CD14-positive monocyte (primary cell): ENCODE measurements at regions not wholly inside any gene's neighbourhood (a gene's known extent, or its start where the extent isn't known, plus 50 kb on each side); places are given as distances from the start of the nearest gene placed in this dataset.

ENCODE experiments used
- DNase-seq, 3 donors: peaks; one replicate each; pipeline ENCODE4 v3.0.0-alpha.2; 2011 to 2022
- H2AFZ ChIP-seq: 2 replicates; pipeline ENCODE4 v1.6.0; 2012; ENCODE audit warnings: mild to moderate bottlenecking, low read depth, low read length, inconsistent platforms; ENCODE audit not compliant: insufficient read depth, poor library complexity, severe bottlenecking
- H3K27ac ChIP-seq, 2 donors: 1 replicate in 1 of 2; 2 replicates in 1 of 2; pipeline ENCODE4 v1.5.1; 2012 to 2013; ENCODE audit warnings: low read length in 2 of 2, control low read depth in 1 of 2, inconsistent platforms in 1 of 2, low read depth in 1 of 2, mild to moderate bottlenecking in 1 of 2
- H3K27me3 ChIP-seq, 2 donors: one replicate each; pipeline versions ENCODE4 v1.6.0 to v1.6.1; 2011 to 2013; ENCODE audit warnings: low read length in 2 of 2; ENCODE audit not compliant: control insufficient read depth in 2 of 2, insufficient read depth in 2 of 2
- H3K36me3 ChIP-seq, 2 donors: replicated peaks in 1 of 2; 1 replicate in 1 of 2; 2 replicates in 1 of 2; pipeline versions ENCODE4 v1.5.1 to v1.6.1; 2012 to 2013; ENCODE audit warnings: low read length in 2 of 2, control low read depth in 1 of 2, inconsistent platforms in 1 of 2, mild to moderate bottlenecking in 1 of 2; ENCODE audit not compliant: insufficient read depth in 2 of 2, control insufficient read depth in 1 of 2
- H3K4me1 ChIP-seq, 2 donors: 1 replicate in 1 of 2; 2 replicates in 1 of 2; pipeline versions ENCODE4 v1.5.1 to v1.6.1; 2012 to 2013; ENCODE audit warnings: low read length in 2 of 2, control low read depth in 1 of 2, inconsistent platforms in 1 of 2, mild to moderate bottlenecking in 1 of 2, moderate library complexity in 1 of 2; ENCODE audit not compliant: insufficient read depth in 2 of 2, control insufficient read depth in 1 of 2
- H3K4me2 ChIP-seq: replicated peaks from 2 replicates; pipeline ENCODE3; 2012; ENCODE audit warnings: low read length, moderate library complexity, mild to moderate bottlenecking; ENCODE audit not compliant: poor library complexity, severe bottlenecking; ENCODE audit errors: extremely low read depth
- H3K4me3 ChIP-seq, 3 experiments: fragments of 200-600 bp in 1 of 3; sonication (generic) in 1 of 3; replicated peaks in 1 of 3; 1 replicate in 2 of 3; 2 replicates in 1 of 3; pipeline ENCODE4 v1.5.1; 2011 to 2013; ENCODE audit warnings: low read length in 3 of 3, mild to moderate bottlenecking in 3 of 3, control low read depth in 2 of 3, low read depth in 2 of 3, inconsistent platforms in 1 of 3, moderate library complexity in 1 of 3
- H3K79me2 ChIP-seq: 2 replicates; pipeline ENCODE4 v1.6.0; 2012; ENCODE audit warnings: mild to moderate bottlenecking, control low read depth, inconsistent platforms, low read length, moderate library complexity; ENCODE audit not compliant: insufficient read depth
- H3K9ac ChIP-seq: 2 replicates; pipeline ENCODE4 v1.6.0; 2017; ENCODE audit warnings: low read length, mild to moderate bottlenecking; ENCODE audit not compliant: insufficient read depth, poor library complexity, severe bottlenecking
- H3K9me3 ChIP-seq, 2 donors: replicated peaks in 1 of 2; 1 replicate in 1 of 2; 2 replicates in 1 of 2; pipeline versions ENCODE4 v1.5.1 to v1.6.1; 2012 to 2013; ENCODE audit warnings: low read length in 2 of 2, control low read depth in 1 of 2; ENCODE audit not compliant: control insufficient read depth in 1 of 2, insufficient read depth in 1 of 2
- H4K20me1 ChIP-seq: 2 replicates; pipeline ENCODE4 v1.6.0; 2012; ENCODE audit warnings: mild to moderate bottlenecking, low read length, control low read depth, moderate library complexity; ENCODE audit not compliant: insufficient read depth
- H3K27ac Mint-ChIP-seq, 7 donors: one replicate each; pipeline ENCODE4 v1.8.0; 2020; ENCODE audit warnings: mild to moderate bottlenecking in 7 of 7, mixed read lengths in 7 of 7, moderate library complexity in 6 of 7, inconsistent platforms in 2 of 7
- H3K27me3 Mint-ChIP-seq, 3 donors: one replicate each; pipeline ENCODE4 v1.8.0; 2021 to 2022; ENCODE audit warnings: low read depth in 3 of 3, mild to moderate bottlenecking in 3 of 3, mixed read lengths in 3 of 3, moderate library complexity in 3 of 3, inconsistent platforms in 1 of 3
- H3K36me3 Mint-ChIP-seq, 2 donors: one replicate each; pipeline ENCODE4 v1.8.0; 2020; ENCODE audit warnings: mixed read lengths in 2 of 2, inconsistent platforms in 1 of 2, mild to moderate bottlenecking in 1 of 2
- H3K4me1 Mint-ChIP-seq: one replicate; pipeline ENCODE4 v1.8.0; 2020; ENCODE audit warnings: mild to moderate bottlenecking, mixed read lengths
- H3K4me3 Mint-ChIP-seq, 2 donors: one replicate each; pipeline ENCODE4 v1.8.0; 2020; ENCODE audit warnings: mild to moderate bottlenecking in 2 of 2, mixed read lengths in 2 of 2, moderate library complexity in 1 of 2
- H3K9me3 Mint-ChIP-seq, 7 donors: one replicate each; pipeline ENCODE4 v1.8.0; 2020 to 2022; ENCODE audit warnings: mixed read lengths in 7 of 7, mild to moderate bottlenecking in 6 of 7, moderate library complexity in 6 of 7, inconsistent platforms in 2 of 7
- WGBS: methylation state at CpG from one replicate; pipeline ENCODE4 v1.1.5; 2013; ENCODE audit warnings: missing lambda C conversion rate; ENCODE audit not compliant: insufficient coverage; 5-methylcytosine and 5-hydroxymethylcytosine counted together
- intact Hi-C, 2 donors: fragments of 100-400 bp; cut with micrococcal nuclease; formaldehyde crosslinking; loops; one replicate each; pipeline versions ENCODE4 v1.15.0 to v1.15.1; 2023
- TF ChIP-seq, protein P1 (sequence below): fragments of 200-600 bp; IDR thresholded peaks from one replicate; pipeline ENCODE4 v1.8.0; 2022; ENCODE audit warnings: antibody characterized with exemption, mild to moderate bottlenecking

GRCh38 chr3:104281713-104282112, 1085.0 kb upstream of the ALCAM start:
- peaks cover 30 to 44% of the 10 kb centered on the region in 2 donors for H3K9me3 ChIP-seq
- TF ChIP-seq, protein P1, sequence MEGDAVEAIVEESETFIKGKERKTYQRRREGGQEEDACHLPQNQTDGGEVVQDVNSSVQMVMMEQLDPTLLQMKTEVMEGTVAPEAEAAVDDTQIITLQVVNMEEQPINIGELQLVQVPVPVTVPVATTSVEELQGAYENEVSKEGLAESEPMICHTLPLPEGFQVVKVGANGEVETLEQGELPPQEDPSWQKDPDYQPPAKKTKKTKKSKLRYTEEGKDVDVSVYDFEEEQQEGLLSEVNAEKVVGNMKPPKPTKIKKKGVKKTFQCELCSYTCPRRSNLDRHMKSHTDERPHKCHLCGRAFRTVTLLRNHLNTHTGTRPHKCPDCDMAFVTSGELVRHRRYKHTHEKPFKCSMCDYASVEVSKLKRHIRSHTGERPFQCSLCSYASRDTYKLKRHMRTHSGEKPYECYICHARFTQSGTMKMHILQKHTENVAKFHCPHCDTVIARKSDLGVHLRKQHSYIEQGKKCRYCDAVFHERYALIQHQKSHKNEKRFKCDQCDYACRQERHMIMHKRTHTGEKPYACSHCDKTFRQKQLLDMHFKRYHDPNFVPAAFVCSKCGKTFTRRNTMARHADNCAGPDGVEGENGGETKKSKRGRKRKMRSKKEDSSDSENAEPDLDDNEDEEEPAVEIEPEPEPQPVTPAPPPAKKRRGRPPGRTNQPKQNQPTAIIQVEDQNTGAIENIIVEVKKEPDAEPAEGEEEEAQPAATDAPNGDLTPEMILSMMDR: no peak
- H2AFZ ChIP-seq: no peak overlapping the region
- H3K4me2 ChIP-seq: no peak overlapping the region
- H3K36me3 ChIP-seq: no peaks in the 10 kb centered on the region
- H3K79me2 ChIP-seq: no peaks in the 10 kb centered on the region
- no peak overlapping the region for H3K27ac Mint-ChIP-seq
- intact Hi-C loops: no loop called here
- no peak overlapping the region for H3K9ac ChIP-seq
- H3K4me3 Mint-ChIP-seq: no peak overlapping the region
- H3K9me3 Mint-ChIP-seq: peaks cover 5 to 41% (median 30%) of the 10 kb centered on the region in 7 donors
- no peak overlapping the region for H3K4me3 ChIP-seq
- H3K4me1 Mint-ChIP-seq: no peaks in the 10 kb centered on the region
- H3K36me3 Mint-ChIP-seq: no peaks in the 10 kb centered on the region
- WGBS: 67% methylated on average over 3 of the region's 3 CpGs
- no peak for DNase-seq
- H3K27me3 ChIP-seq: no peaks in the 10 kb centered on the region
- H4K20me1 ChIP-seq: no peaks in the 10 kb centered on the region
- H3K27me3 Mint-ChIP-seq: no peaks in the 10 kb centered on the region
- H3K27ac ChIP-seq: no peak overlapping the region
- no peaks in the 10 kb centered on the region for H3K4me1 ChIP-seq

DNA sequence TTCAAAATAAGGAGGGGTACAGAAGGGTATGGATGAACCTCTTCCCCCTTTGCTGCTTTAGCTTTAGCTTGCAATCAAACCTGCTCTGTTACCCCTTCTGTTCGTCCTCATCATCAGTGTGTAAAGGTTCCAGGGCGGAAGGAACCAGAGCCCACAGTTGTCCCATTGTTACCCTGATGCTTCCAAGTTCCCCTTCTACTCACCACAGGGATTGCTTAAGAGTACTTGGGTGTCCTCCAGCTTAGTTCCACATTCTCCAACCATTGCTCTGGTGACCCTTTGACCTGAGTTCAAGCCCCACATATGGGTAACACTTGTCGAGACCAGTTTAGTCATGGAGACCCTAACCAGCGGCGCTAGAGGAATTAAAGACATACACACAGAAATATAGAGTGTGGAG, 1080.1 kb upstream of the ALCAM start:
- intact Hi-C loops: no loop called here
- no peaks in the 10 kb centered on the region for H4K20me1 ChIP-seq
- H2AFZ ChIP-seq: no peak overlapping the region
- no peaks in the 10 kb centered on the region for H3K27me3 ChIP-seq
- no peak overlapping the region for H3K27ac ChIP-seq
- H3K4me2 ChIP-seq: no peak overlapping the region
- Mint-ChIP-seq H3K9me3 (peaks cover 5 to 24% (median 13%) of the 10 kb centered on the region in 7 donors), H3K27me3 (no peaks in the 10 kb centered on the region), H3K27ac (no peak overlapping the region), H3K36me3 (no peaks in the 10 kb centered on the region), H3K4me1 (no peaks in the 10 kb centered on the region), H3K4me3 (no peak overlapping the region)
- no peak overlapping the region for H3K9ac ChIP-seq
- no peaks in the 10 kb centered on the region for H3K79me2 ChIP-seq
- WGBS: no CpG with 5 or more reads among the region's 5 CpGs
- TF ChIP-seq, protein P1: no peak
- H3K9me3 ChIP-seq: peaks cover 20 to 26% of the 10 kb centered on the region in 2 donors
- DNase-seq: no peak
- no peaks in the 10 kb centered on the region for H3K4me1 ChIP-seq
- H3K36me3 ChIP-seq: no peaks in the 10 kb centered on the region
- no peak overlapping the region for H3K4me3 ChIP-seq
